NCI-H524 (cell line): ENCODE measurements at regions not wholly inside any gene's neighbourhood (a gene's known extent, or its start where the extent isn't known, plus 50 kb on each side); places are given as distances from the start of the nearest gene placed in this dataset.
A peak's percentile ranks its signal among the peaks of the same experiment; 100 is the strongest.
"Not testable (repeated sequence)": the region's sequence is repeated elsewhere in the genome, so short reads cannot be mapped to it uniquely, and the experiment has no call there.

Source experiments
- DNase-seq, 2 experiments: peaks; one replicate each; lab custom pipeline; 2025; lab: John Stamatoyannopoulos, UW

DNA sequence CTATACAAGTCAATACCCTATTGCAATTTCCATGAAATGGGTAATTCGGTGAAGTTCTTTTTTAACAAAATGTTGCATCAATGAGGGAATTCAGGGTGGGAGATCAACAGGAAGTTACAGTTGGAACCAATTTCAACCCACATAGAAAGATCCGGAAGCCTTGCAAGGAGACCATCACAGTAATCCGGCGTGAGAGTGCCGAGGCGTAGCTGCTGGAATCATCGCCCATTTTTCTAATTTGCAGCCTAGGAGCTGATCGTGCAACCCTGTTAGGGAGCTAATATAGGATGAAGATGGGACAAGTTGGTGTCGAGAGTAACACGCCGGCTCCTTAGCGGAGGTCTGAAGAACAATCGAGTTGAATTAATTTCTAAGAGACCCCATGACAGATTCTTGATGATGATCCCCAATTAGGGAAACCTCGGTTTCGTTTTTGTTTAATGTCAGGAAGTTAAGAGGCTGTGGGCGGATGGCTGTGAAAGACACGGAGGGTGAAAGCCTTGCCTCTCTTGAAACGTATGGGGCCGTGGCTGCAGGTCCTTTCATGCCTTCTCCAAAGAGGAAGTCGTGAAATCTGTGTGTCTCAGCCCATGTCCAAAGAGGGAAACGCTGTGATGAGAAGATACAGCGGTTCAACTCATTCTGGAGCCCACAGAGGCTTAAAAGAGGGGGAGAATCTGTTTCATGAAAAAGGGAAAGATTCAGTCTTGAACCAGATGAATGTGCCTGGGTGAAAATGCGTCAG lies 51.2 kb upstream of the CARD11 start:
- no peak for DNase-seq

DNA sequence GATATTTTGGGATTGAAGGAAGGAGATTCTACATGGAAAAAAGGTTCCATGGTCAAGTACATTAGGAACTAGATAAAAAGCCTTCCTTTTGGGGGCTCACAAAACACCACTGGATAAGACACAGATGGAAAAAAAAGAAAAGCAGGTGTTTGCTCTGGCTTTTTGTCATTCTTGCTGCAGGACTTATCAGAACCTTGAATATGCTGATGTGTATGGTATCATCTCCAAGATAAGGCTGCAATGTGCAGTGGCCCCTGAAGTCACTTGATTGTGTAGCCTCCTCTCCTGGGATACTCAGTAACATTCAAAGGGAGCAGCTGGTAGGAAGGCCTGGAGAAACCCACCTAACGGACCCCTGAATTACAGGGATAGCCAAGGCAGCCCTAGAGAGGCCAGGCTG lies 54.1 kb upstream of the CARD11 start:
- DNase-seq = no peak

DNA sequence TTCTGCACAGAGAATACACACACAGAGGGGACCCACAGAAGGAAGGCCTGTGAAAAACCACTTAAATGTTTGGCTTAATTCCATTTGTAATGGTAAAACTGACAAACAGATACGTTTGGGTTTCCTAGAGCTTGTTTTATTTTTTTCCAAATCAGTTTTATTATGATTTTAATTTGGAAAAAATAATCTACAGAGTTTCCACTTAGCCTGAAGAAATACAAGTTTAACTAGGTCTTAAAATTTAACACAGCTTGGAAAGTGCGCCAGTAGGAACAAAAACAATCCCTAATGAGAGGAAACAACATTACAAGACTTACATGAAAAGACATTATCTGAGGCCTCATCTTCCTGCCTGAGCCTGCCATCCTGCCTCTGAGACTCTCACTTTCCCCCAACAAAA lies 58.5 kb upstream of the CARD11 start:
- no peak for DNase-seq

DNA sequence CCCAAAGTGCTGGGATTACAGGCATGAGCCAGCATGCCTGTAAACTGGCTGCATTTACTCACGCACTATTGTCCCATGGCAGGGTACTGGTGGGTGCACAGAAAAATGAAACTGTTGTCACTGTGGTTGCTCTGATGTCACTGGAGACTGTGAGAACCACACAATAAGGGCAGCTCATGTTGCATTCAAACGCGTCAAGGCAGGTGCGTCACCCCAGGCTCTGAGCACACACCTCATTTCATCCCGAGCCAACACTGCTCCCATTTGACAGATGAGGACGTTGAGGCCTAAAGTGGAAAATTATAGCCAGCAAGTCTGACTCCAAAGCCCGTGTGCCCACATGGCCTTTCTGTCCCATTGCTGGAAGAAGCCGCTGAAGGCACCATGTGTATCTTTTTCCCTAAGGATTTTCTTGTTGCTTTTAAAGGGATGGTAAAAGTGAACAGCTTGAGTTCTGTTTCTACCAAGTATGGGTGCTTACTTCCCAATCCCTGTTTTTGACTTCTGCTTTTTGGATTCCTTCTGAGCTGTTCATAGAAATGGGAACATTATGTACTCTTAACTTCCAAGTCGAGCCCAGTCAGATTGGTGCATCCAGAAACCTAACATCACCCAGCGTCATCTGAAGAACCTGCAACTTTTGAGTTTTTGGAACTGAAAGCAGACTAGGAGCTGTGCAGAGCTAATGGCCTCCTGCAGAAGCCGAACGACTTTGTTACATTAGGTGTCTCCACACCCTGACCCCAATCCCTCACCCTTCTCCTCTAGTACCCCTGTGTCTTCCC lies 60.1 kb upstream of the CARD11 start:
- no peak for DNase-seq

DNA sequence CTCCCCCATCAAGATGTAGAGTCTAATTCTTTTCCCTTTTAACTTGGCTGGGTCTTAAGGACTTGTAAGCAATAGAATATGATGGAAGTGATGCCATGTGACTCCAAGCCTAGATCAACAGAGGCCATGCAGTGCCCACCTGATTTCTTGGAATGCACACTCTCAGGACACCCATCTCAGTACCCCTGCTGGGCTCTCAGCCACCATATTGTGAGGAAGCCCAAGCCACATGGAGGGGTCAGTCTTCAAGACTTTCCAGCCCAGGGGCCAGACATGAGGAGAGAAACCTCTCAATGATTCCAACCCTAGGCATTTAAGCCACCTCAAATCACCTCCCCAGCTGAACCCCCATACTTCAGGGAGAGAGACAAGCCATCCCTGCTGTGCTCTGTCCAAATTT lies 62.2 kb upstream of the CARD11 start:
- DNase-seq = no peak

DNA sequence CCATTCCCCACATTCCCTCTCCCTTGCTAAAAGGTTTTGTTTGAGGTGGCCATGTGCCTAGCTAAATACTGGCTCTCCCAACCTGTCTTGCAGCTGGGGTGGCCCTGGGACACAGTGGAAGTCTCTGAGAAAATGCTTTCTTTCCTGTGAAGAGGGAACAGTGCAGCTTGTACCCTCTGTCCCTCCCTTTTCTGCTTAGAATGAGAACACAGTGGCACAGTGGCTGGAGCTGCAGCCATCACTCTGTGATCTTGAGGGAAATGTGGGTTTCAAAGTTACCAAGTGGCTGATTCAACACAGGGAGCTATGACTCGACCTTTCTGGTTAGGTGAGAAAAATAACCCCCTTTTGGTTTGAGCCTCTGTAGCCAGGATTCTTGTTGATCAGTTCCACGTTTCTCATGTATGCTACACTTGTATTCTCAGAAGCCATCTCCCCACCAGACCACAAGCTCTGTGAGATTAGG lies 62.7 kb upstream of the CARD11 start:
- DNase-seq = no peak

DNA sequence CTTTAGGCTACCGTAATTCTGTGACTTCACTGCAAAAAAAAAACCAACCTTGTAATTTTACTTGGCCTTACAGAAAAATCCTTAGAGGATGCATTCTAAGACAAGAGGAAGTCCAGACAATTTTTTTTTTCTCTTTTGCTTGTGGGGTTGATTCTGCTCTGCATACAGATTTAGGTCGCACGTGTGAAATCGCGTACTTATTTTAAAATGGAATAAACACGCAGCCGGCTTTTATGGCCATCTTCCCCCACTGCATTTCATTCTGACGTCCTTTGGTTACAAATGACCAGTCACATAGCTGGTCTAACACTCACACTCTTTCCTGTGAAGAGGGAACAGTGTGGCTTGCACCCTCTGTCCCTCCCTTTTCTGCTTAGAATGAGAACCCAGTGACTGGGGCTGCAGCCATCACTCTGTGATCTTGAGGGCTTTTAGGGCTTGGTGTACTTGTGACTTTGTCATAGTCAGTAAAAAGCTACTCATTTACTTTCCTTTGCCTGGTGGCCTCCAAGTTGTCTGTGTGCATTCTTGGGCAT lies 63.6 kb upstream of the CARD11 start:
- DNase-seq = no peak

DNA sequence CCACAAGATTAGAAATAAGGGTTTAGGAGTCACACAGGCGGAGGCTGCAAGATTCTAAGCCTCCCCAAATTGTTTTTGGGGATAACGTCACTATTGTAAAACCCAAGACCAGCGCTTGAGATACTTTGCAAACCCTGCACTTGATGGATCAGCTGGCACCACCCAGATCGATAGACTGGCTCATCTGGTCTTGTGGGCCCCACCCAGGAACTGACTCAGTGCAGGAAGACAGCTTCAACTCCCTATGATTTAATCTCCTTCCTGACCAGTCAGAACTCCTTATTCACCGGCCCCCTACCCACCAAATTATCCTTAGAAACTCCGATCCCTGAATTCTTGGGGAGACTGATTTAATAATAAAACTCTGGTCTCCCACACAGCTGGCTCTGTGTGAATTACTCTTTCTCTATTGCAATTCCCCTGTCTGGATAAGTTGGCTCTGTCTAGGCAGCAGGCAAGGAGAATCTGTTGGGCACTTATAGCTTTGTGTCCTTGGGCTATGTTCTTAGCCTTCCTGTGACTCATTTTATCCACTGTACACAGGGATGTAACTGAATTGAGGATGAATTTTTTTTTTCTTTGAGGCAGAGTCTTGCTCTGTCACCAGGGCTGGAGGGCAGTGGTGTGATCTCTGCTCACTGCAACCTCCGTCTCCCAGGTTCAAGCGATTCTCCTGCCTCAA lies 64.4 kb upstream of the CARD11 start:
- DNase-seq = no peak

DNA sequence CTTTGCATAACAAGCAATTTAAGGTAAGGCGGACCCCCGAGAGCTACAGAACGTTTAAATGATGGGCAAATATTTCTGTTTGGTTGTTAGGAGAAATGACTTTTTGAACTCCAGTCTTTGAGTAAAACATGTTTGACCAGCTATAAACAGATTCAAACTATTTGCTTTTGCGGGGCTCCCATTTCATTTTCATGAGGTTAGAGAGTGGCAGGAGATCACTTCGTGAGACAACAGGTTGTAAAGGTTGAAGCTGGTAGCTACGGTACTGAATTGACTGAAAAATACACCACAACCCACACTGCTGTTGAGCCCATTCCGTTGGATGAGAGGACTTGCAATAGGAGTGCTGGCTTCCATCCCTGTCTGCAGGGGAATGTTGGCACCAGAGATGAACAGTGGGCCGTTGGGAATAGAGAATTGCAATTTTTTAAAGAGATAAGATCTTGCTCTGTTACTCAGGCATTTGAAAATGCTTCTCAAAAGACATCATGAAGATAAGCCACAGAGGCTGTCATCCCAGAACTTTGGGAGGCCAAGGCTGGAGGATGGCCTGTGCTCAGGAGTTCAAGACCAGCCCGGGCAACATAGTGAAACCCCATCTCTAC lies 65.7 kb upstream of the CARD11 start:
- DNase-seq = no peak

DNA sequence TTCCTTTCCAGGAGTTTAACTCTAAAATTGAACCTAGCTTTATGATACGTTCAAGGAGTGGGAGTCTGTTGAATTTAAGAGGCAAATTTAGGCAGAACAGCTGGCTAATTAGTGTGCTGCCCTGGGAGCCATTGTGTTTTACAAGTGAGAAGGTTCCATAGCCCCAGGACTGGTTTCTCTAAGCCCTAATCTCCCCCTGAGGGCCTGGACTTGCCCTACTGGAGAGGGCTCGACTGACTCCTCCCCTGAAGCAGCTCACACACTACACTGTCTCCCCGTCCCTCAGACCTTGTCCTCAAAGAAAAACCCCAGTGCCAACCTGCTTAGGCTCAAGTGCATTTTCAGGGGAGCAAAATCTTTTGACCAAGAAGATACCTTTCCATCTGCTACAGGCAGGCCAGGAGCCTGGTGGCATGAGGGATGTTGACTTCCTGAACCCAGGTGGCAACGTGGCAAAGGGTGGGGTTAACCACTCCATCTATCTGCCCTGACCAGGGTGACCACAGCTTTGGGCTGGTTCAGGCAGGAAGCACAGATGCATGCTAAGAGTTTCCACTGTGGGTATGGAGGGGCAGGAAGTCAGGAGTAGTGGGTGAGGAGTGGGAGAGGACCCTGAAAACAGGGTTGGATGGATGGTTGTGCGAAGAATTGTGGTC lies 68.9 kb upstream of the CARD11 start:
- DNase-seq = peak; percentile 53 to 80

DNA sequence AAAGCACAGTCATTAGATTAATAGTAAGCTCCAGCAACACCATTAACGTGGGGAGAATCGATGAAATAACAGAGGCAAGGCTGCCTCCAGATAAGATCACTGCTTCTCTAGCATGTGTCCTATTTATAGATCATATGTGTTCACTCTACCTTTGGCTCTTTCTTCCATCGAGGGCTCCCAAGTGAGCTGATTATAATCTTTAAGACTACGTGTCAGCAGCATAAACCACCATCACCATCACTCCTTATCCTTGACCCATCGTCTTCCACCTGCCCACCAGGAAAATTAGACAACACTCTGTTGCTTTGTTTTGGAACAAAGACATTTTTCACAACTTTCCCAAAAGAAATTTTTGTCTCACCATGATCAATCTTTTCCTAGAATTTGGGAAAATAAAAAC lies 71.2 kb upstream of the CARD11 start:
- no peak for DNase-seq

DNA sequence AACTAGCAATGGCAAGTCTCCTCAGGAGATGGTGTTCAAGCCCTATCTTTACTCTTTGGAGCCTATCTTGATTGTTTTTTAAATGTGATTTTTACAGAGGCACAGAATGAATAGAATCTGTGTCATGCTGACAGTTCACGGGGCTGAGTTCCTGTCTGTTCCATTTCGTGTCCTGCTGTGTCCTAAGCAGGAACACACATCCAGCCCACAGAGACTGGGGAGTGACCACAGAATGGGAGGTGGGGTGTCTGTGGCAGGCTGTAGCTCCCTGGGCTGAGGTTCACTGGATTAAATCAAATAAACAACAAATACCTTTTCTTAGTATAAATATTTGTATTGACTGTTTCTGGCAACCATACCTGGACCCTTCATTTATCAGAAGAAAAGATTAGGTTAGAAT lies 73.4 kb upstream of the CARD11 start:
- no peak for DNase-seq

DNA sequence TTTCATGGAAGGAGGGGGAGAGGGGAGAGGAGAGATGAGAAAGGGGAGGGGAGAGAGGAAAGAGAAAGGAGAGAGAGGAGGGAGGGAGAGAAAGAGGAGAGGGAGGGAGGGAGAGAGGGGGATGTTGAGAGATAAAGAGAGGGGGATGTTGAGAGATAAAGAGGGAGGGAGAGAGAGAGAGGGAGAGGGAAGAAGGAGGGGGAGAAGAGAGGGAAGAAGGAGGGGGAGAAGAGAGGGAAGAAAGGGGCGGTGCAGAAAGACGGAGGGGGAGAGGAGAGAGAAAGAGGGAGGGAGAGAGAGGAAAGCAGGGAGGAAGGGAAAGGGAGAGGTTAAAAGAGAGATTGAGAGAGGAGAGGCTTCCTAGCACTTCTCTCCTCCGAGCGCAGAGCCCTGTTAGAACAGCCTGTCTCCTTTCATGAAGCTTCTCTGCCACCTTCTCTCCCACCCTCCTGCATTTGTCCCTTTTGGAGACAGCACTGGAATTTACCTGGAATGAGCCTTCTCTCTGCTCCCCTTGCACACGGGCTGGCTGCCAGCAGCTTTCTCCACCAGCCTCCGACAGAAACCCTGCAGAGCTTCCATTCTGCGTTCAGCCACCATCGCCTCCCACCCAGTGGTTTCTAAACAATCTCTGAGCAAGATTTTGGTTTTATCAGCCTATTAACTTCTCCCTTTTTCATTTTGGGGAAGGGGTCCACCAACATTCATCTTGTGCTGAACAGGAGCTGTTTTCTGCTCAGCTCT lies 74.0 kb upstream of the CARD11 start:
- no peak for DNase-seq

DNA sequence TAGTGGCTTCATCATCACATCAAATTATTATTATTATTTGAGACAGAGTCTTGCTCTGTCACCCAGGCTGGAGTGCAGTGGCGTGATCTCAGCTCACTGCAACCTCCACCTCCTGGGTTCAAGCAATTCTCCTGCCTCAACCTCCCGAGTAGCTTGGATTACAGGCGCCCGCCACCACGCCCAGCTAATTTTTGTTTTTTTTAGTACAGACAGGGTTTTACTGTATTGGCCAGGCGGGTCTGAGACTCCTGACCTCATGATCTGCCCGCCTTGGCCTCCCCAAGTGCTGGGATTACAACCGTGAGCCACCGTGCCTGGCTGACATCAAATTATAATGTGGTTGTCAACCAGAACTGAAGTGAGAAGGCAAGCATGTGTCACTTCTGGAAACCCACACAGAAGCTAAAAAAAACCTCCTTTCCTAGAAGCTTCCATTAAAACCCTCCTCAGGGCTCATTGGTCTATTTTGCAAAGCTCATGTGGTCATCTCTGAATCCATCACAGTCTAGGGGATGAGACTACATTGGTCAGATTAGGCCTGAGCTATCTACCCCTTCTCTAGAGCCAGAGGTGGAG lies 75.8 kb upstream of the CARD11 start:
- not testable (repeated sequence) for DNase-seq

DNA sequence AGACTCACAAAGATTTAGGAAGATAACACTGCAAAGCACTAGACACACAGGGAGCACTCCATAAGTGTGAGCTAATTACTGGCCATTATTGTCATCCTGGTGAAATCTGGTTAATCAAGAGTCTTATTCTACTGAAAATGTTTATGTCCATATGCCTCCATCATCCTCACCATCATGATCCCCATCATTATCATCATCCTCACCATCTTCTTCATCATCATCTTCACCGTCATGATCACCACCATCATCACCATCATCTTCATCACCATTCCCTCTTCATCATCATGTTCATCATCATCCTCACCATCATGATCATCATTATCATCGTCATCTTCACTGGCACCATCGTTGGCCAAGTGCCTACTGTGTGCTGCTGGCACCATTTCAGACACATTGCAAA lies 76.3 kb upstream of the CARD11 start:
- DNase-seq = no peak

DNA sequence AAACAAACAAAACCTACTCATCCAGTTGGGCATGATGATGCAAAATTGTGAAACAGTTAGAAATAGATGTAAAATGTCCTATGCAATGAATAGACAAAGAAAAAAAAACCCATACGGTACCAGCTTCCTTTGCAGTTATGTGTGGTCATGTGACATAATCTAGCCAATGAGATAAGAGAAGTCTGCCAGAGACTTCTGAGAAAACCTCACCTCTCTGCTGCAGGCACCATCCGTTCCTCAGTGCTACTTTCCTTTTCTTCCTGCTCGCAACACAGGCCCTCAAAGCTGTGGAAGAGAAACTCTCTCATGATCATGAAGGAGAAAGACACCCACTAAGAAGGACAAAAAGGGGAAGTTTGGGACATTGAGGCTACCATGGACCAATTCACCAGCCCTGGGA lies 76.8 kb upstream of the CARD11 start:
- DNase-seq = no peak

DNA sequence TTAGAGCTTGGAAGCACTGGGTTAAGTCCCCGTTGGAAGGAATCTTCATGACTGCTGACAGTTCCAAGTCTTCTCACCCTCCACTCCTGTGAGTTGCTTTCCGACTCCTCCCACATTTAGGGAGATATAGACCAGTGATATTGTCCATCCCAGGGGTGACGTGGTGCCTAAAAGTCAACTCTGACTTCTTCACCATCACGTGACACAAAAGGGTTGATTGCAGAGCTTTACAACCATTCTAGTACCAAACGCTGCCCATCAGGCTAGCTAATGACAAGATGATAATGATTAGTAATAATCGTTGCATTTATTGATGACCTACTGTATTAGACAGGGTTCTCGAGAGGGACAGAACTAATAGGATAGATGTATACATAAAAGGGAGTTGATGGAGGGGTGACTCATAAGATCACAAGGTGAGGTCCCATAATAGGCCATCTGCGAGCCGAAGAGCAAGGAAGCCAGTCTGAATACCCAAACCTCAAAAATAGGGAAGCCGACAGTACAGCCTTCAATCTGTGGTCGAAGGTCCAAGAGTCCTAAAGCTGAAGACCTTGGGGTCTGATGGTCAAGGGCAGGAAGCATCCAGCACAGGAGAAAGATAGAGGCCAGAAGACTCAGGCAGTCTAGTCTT lies 85.3 kb upstream of the CARD11 start:
- no peak for DNase-seq

DNA sequence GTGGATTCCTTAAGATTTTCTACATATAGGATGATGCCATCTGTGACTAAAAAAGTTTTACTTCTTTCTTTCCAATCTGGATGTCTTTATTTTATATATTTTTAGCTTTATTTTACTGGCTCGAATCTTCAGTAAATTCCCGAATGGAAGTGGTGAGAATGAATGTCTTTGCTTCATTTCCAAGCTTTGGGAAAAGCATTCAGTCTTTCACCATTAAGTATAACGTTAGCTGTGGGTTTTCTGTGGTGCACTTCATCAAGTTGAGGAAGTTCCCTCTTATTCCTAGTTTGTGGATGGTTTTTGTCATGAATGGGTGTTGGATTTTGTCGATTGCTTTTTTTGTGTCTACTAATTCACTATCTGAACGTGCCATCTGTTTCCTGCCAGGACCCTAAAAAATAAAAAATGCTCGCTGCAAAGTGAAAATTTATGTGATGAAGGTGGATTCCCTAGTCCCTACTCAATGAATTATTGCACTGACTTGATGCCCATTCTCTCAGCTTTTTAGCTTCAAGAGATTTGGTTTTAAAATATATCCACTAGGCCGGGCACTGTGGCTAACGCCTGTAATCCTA lies 90.2 kb upstream of the CARD11 start:
- DNase-seq = no peak

DNA sequence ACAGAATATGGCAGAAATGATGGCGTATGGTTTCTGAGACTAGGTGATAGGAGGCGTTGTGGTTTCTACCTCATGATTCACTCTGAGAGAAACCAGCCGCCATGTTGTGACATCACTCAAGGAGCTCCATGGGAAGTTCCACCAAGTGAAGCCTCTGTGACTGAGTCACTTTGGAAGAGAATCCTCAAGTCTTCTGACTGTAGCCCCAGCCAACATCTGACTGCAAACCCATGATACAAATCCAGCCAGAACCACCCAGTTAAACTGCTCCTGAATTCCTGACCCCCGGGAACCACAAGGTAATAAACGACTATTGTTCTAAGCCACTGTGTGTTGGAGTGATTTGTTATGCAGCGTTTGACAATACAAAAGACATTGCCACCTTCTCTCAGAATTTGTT lies 91.1 kb upstream of the CARD11 start:
- DNase-seq = no peak

DNA sequence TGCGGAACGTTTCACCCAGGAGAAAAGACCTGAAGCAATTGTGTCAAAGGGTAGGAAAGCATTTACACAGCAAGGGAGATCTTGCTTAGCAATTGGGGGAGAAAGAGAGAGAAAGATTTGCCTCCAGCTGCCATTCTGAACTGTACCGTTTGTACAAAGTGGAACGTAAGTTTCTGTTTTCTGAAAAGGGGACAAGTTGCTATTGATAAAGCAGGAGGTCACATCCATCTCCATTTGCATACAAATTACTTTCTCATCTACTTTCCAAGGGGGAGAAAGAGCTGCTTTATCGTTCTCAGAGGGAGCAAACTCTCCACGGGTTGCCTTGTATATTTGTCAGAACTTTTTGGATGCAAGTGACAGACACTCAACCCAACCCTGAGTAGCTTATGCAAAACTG lies 92.0 kb upstream of the CARD11 start:
- no peak for DNase-seq
